HepG2 (cell line): ENCODE measurements at regions not wholly inside any gene's neighbourhood (a gene's known extent, or its start where the extent isn't known, plus 50 kb on each side); places are given as distances from the start of the nearest gene placed in this dataset.

Experiments used
- ATAC-seq: fragments of 200-7000 bp; cut with Tn5 transposase; 3 replicates; pipeline ENCODE4 v1.9.1; 2020; ENCODE audit warnings: mild to moderate bottlenecking, moderate library complexity
- BruUV-seq: library from RNA; stranded (reverse); fragments of 400-500 nt; replicated peaks from 2 replicates; lab custom pipeline; 2021; lab: Mats Ljungman, UMichigan
- CTCF ChIA-PET: fragments of 300-600 bp; formaldehyde crosslinking; extraction: SDS; loops from one replicate; lab custom pipeline; 2021; ENCODE audit warnings: low total read pairs, inconsistent platforms, low intra/inter-chr PET ratio; lab: Yijun Ruan, JAX
- POLR2A ChIA-PET: fragments of 350-600 bp; sonication (Branson Sonifier 250); formaldehyde crosslinking; loops from one replicate; lab custom pipeline; 2020; ENCODE audit warnings: antibody characterized with exemption, inconsistent platforms; lab: Yijun Ruan, JAX
- DNase-seq: peaks from one replicate; pipeline ENCODE4 v3.0.0-alpha.2; 2015; ENCODE audit warnings: low spot score
- FAIRE-seq: peaks from 3 replicates; lab custom pipeline; 2011; peaks lifted over from hg19 to GRCh38; lab: Jason Lieb, UNC
- H2AFZ ChIP-seq: one replicate; pipeline ENCODE4 v1.6.1; 2011; ENCODE audit warnings: low read length, inconsistent platforms
- H3K27ac ChIP-seq: fragments of 300-600 bp; 3 replicates; pipeline ENCODE4 v1.8.0; 2011; ENCODE audit warnings: mixed run types, mild to moderate bottlenecking, mixed read lengths, low read length, inconsistent platforms; ENCODE audit not compliant: insufficient read depth; ENCODE audit errors: extremely low read length
- H3K27me3 ChIP-seq, 2 experiments: fragments of 200-600 bp in 1 of 2; 2 replicates in 1 of 2; 3 replicates in 1 of 2; pipeline versions ENCODE4 v1.6.0 to v1.8.0; 2011; ENCODE audit warnings: low read length in 2 of 2, mild to moderate bottlenecking in 2 of 2, moderate library complexity in 2 of 2, inconsistent platforms in 1 of 2; ENCODE audit not compliant: insufficient read depth in 2 of 2, control insufficient read depth in 1 of 2
- H3K36me3 ChIP-seq, 2 experiments: fragments of 200-600 bp in 1 of 2; replicated peaks in 1 of 2; 2 replicates in 1 of 2; 3 replicates in 1 of 2; pipeline versions ENCODE4 v1.5.1 to v1.8.0; 2011; ENCODE audit warnings: low read length in 2 of 2, inconsistent platforms in 1 of 2; ENCODE audit not compliant: insufficient read depth in 2 of 2, control insufficient read depth in 1 of 2
- H3K4me1 ChIP-seq: 2 replicates; pipeline ENCODE4 v1.5.1; 2012; ENCODE audit warnings: low read length, inconsistent platforms; ENCODE audit not compliant: insufficient read depth
- H3K4me2 ChIP-seq: 2 replicates; pipeline ENCODE4 v1.6.0; 2011; ENCODE audit warnings: low read depth, low read length, inconsistent platforms
- H3K4me3 ChIP-seq, 3 experiments: fragments of 200-600 bp in 1 of 3; sonication (generic), shearing (Covaris generic) in 1 of 3; replicated peaks in 1 of 3; 2 replicates each; pipeline ENCODE4 v1.5.1; 2011 to 2016; ENCODE audit warnings: low read length in 3 of 3, inconsistent platforms in 2 of 3, low read depth in 2 of 3, mild to moderate bottlenecking in 2 of 3, control low read depth in 1 of 3, mixed read lengths in 1 of 3; ENCODE audit not compliant: insufficient read depth in 1 of 3
- H3K79me2 ChIP-seq: one replicate; pipeline ENCODE4 v1.6.1; 2011; ENCODE audit warnings: low read length, inconsistent platforms; ENCODE audit not compliant: insufficient read depth
- H3K9ac ChIP-seq: 2 replicates; pipeline ENCODE4 v1.6.0; 2011; ENCODE audit warnings: mild to moderate bottlenecking, low read depth, low read length, inconsistent platforms; ENCODE audit not compliant: insufficient read depth
- H3K9me3 ChIP-seq: 2 replicates; pipeline ENCODE4 v1.5.1; 2012; ENCODE audit warnings: mild to moderate bottlenecking, low read length
- H4K20me1 ChIP-seq: 2 replicates; pipeline ENCODE4 v1.6.0; 2011; ENCODE audit warnings: inconsistent platforms, mild to moderate bottlenecking, low read length, moderate library complexity; ENCODE audit not compliant: insufficient read depth
- CREB1 ChIP-seq, 2 experiments: fragments of 450-650 bp in 1 of 2; IDR thresholded peaks; 2 replicates each; pipeline ENCODE4 v1.6.1; 2016 to 2017; ENCODE audit warnings: control low read depth in 1 of 2, mild to moderate bottlenecking in 1 of 2, missing compliant biosample characterization in 1 of 2, missing genetic modification characterization in 1 of 2
- FIP1L1 ChIP-seq: fragments of 200-400 bp; formaldehyde crosslinking; IDR thresholded peaks from 2 replicates; pipeline ENCODE4 v1.6.1; 2018; ENCODE audit warnings: low read depth, mild to moderate bottlenecking, low read length, moderate library complexity, borderline replicate concordance; ENCODE audit not compliant: insufficient read depth
- FOXP1 ChIP-seq, 2 experiments: fragments of 450-650 bp in 1 of 2; IDR thresholded peaks; 2 replicates each; pipeline ENCODE4 v1.6.1; 2017 to 2018; ENCODE audit warnings: antibody characterized with exemption in 1 of 2
- HOXA9 ChIP-seq: sonication (generic); formaldehyde crosslinking; IDR thresholded peaks from 2 replicates; pipeline ENCODE4 v1.8.1; 2022; ENCODE audit warnings: missing genetic modification reagents, mild to moderate bottlenecking, moderate library complexity, borderline replicate concordance
- NFATC3 ChIP-seq: sonication (generic); formaldehyde crosslinking; IDR thresholded peaks from 2 replicates; pipeline ENCODE4 v1.5.1; 2020; ENCODE audit warnings: mild to moderate bottlenecking, missing genetic modification reagents
- WGBS: methylation state at CpG from one replicate; pipeline ENCODE4 v1.1.6; 2017; ENCODE audit warnings: low lambda C conversion rate; 5-methylcytosine and 5-hydroxymethylcytosine counted together
- in situ Hi-C: cut with HindIII; loops from 2 replicates; pipeline ENCODE4 v1.10.0; 2017; ENCODE audit warnings: low pct_unique_long_range_greater_than_20kb; ENCODE audit not compliant: extremely low pct_ligation_motif_present
- intact Hi-C: fragments of 100-400 bp; cut with micrococcal nuclease; formaldehyde crosslinking; loops from one replicate; pipeline ENCODE4 v1.10.0; 2022; ENCODE audit not compliant: unreplicated experiment
- TF ChIP-seq, protein P1 (sequence below): sonication (generic); formaldehyde crosslinking; IDR thresholded peaks from 2 replicates; pipeline ENCODE4 v1.4.0; 2020; ENCODE audit warnings: low read depth, mild to moderate bottlenecking, missing genetic modification reagents
- TF ChIP-seq, protein P2 (sequence below): sonication (generic); formaldehyde crosslinking; IDR thresholded peaks from 2 replicates; pipeline ENCODE4 v1.5.1; 2020; ENCODE audit warnings: mild to moderate bottlenecking, missing genetic modification reagents, moderate library complexity

DNA sequence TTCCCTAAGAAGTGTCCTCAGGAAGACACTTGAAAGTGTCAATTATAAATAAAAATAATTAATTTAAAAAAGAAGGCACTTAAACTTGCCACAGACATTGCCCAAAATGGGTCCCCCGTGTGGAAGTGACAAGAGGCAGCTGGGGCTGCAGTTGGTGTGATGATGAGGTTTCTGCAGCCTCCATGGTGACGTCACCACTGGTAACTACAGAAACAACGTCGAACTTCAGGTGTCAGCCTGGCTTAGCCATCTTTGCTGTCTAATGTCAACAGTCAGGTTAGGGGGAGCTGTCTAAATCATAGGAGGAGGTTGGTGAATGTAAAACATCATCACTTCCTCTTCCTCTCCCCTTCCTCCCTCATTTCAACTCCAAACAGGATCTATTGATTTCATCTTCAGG lies 328.6 kb downstream of the MN1 start:
- Histone ChIP-seq H3K27me3 (peaks cover 2 to 19% of the 10 kb centered on the region in 2 experiments; a peak in 2 of 5 replicates), H3K27ac (no peak overlapping the region), H3K4me1 (peaks cover 14% of the 10 kb centered on the region), H4K20me1 (no peaks in the 10 kb centered on the region)
- no peak for FAIRE-seq
- TF ChIP-seq, protein P1, sequence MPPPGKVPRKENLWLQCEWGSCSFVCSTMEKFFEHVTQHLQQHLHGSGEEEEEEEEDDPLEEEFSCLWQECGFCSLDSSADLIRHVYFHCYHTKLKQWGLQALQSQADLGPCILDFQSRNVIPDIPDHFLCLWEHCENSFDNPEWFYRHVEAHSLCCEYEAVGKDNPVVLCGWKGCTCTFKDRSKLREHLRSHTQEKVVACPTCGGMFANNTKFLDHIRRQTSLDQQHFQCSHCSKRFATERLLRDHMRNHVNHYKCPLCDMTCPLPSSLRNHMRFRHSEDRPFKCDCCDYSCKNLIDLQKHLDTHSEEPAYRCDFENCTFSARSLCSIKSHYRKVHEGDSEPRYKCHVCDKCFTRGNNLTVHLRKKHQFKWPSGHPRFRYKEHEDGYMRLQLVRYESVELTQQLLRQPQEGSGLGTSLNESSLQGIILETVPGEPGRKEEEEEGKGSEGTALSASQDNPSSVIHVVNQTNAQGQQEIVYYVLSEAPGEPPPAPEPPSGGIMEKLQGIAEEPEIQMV, result no peak
- TF ChIP-seq NFATC3 (CRISPR knock-in tag) (no peak), FIP1L1 (no peak), CREB1 (IDR thresholded peaks at IDR 0.05) (peak; percentile 35; the same call in 1 of the 2 replicates), CREB1 (CRISPR knock-in tag; IDR thresholded peaks at IDR 0.05) (no peak)
- TF ChIP-seq, all 625 proteins: peak for 1
- H2AFZ ChIP-seq, result no peak overlapping the region
- H3K9ac ChIP-seq, result no peak overlapping the region
- H3K36me3 ChIP-seq, result no peaks in the 10 kb centered on the region
- no TSS peak for BruUV-seq
- in situ Hi-C loops (no loop called here), intact Hi-C loops (no loop called here)
- no peak overlapping the region for H3K4me2 ChIP-seq
- 0% methylated on average over 4 of the region's 4 CpGs for WGBS
- DNase-seq, result no peak
- H3K4me3 ChIP-seq, result no peak overlapping the region
- H3K79me2 ChIP-seq, result no peaks in the 10 kb centered on the region
- ChIA-PET POLR2A (no interaction called here), CTCF (no interaction called here)
- no peaks in the 10 kb centered on the region for H3K9me3 ChIP-seq
- no peak for ATAC-seq

DNA sequence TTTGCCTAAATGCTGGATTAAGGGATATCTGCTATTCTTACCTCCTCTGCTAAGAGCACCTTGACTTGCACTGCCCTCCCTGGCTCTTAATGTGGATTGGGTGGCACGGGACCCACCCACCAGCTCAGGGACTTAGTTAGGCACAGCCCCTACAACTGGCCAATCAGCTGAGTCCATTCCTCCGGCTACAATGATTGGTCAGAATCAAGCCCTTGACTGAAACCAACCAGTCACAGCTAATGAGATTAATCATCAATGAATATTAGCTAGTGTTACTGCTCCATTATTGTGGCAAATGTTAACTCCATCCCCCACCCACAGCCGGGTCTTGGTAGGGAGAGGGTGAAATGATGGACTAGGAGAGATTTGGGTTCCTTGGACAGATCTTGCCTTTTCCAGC lies 328.0 kb downstream of the MN1 start:
- Histone ChIP-seq H3K9me3 (no peaks in the 10 kb centered on the region), H3K27me3 (peaks cover 2 to 19% of the 10 kb centered on the region in 2 experiments; a peak in 2 of 5 replicates), H3K4me2 (no peak overlapping the region), H3K36me3 (no peaks in the 10 kb centered on the region), H3K9ac (no peak overlapping the region), H3K79me2 (no peaks in the 10 kb centered on the region), H3K4me3 (no peak overlapping the region), H2AFZ (no peak overlapping the region), H3K27ac (no peak overlapping the region), H4K20me1 (no peaks in the 10 kb centered on the region), H3K4me1 (peaks cover 14% of the 10 kb centered on the region)
- ChIA-PET CTCF (no interaction called here), POLR2A (no interaction called here)
- no peak for FAIRE-seq
- no TSS peak for BruUV-seq
- TF ChIP-seq, protein P2, sequence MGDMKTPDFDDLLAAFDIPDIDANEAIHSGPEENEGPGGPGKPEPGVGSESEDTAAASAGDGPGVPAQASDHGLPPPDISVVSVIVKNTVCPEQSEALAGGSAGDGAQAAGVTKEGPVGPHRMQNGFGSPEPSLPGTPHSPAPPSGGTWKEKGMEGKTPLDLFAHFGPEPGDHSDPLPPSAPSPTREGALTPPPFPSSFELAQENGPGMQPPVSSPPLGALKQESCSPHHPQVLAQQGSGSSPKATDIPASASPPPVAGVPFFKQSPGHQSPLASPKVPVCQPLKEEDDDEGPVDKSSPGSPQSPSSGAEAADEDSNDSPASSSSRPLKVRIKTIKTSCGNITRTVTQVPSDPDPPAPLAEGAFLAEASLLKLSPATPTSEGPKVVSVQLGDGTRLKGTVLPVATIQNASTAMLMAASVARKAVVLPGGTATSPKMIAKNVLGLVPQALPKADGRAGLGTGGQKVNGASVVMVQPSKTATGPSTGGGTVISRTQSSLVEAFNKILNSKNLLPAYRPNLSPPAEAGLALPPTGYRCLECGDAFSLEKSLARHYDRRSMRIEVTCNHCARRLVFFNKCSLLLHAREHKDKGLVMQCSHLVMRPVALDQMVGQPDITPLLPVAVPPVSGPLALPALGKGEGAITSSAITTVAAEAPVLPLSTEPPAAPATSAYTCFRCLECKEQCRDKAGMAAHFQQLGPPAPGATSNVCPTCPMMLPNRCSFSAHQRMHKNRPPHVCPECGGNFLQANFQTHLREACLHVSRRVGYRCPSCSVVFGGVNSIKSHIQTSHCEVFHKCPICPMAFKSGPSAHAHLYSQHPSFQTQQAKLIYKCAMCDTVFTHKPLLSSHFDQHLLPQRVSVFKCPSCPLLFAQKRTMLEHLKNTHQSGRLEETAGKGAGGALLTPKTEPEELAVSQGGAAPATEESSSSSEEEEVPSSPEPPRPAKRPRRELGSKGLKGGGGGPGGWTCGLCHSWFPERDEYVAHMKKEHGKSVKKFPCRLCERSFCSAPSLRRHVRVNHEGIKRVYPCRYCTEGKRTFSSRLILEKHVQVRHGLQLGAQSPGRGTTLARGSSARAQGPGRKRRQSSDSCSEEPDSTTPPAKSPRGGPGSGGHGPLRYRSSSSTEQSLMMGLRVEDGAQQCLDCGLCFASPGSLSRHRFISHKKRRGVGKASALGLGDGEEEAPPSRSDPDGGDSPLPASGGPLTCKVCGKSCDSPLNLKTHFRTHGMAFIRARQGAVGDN, result no peak
- no peak for TF ChIP-seq HOXA9 (CRISPR knock-in tag)
- TF ChIP-seq FOXP1 (IDR thresholded peaks at IDR 0.05), result no peak
- no peak for TF ChIP-seq FOXP1 (CRISPR knock-in tag; IDR thresholded peaks at IDR 0.05)
- no peak for ATAC-seq
- 30% methylated on average over 2 of the region's 3 CpGs for WGBS
- intact Hi-C loops (no loop called here), in situ Hi-C loops (no loop called here)
- DNase-seq, result no peak
